ENCODE measurements at regions not wholly inside any gene's neighbourhood (a gene's known extent, or its start where the extent isn't known, plus 50 kb on each side); places are given as distances from the start of the nearest gene placed in this dataset.

DNA sequence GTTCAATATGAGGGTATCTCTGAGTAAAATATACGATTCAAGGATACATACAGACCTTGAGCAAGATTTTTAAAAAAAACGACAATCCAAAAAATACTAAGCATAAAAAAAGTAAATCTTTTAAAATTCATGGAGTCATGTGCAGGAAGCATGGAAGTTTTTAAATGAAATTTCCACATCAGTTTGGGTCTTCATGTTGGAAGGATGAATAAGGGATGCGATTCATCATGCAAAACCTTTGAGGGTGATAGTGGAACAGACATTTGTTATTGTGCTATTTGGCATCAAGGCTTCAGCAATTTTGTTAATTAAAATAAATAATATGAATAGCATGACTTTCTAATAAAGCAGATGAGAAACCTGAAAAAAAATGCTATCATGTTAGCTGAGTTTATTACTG is 815.0 kb upstream of the PCDH10 start:
- TF ChIP-seq, protein P1, sequence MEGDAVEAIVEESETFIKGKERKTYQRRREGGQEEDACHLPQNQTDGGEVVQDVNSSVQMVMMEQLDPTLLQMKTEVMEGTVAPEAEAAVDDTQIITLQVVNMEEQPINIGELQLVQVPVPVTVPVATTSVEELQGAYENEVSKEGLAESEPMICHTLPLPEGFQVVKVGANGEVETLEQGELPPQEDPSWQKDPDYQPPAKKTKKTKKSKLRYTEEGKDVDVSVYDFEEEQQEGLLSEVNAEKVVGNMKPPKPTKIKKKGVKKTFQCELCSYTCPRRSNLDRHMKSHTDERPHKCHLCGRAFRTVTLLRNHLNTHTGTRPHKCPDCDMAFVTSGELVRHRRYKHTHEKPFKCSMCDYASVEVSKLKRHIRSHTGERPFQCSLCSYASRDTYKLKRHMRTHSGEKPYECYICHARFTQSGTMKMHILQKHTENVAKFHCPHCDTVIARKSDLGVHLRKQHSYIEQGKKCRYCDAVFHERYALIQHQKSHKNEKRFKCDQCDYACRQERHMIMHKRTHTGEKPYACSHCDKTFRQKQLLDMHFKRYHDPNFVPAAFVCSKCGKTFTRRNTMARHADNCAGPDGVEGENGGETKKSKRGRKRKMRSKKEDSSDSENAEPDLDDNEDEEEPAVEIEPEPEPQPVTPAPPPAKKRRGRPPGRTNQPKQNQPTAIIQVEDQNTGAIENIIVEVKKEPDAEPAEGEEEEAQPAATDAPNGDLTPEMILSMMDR (IDR thresholded peaks at IDR 0.05; ENCODE audit: insufficient read depth, low read length, poor library complexity, severe bottlenecking): no peak
- no peak for TF ChIP-seq EZH2phosphoT487 (conservative IDR thresholded peaks at IDR 0.05; ENCODE audit: low read length)

Data from SU-DHL-6 (cell line).